Gastroesophageal sphincter (tissue), 4 donors: ENCODE measurements at regions not wholly inside any gene's neighbourhood (a gene's known extent, or its start where the extent isn't known, plus 50 kb on each side); places are given as distances from the start of the nearest gene placed in this dataset.

Experiments
- ATAC-seq: fragments of 150-250 bp; one replicate; pipeline ENCODE4 v1.9.1; 2016; ENCODE audit warnings: mild to moderate bottlenecking, moderate library complexity
- H3K27ac ChIP-seq, 4 donors: fragments of 200-600 bp; sonication (generic) in 3 of 4; 1 replicate in 3 of 4; 2 replicates in 1 of 4; pipeline ENCODE4 v1.5.1; 2016 to 2019
- H3K27me3 ChIP-seq: fragments of 200-600 bp; sonication (generic); one replicate; pipeline ENCODE4 v1.5.1; 2019
- H3K36me3 ChIP-seq, 2 donors: fragments of 200-600 bp; sonication (generic); one replicate each; pipeline ENCODE4 v1.5.1; 2019; ENCODE audit warnings: control low read depth in 1 of 2
- H3K4me1 ChIP-seq, 3 donors: fragments of 200-600 bp; sonication (generic); 1 replicate in 2 of 3; 2 replicates in 1 of 3; pipeline ENCODE4 v1.5.1; 2016 to 2019; ENCODE audit warnings: control low read depth in 2 of 3
- H3K4me3 ChIP-seq, 2 donors: fragments of 200-600 bp; sonication (generic); one replicate each; pipeline ENCODE4 v1.5.1; 2019; ENCODE audit warnings: mild to moderate bottlenecking in 1 of 2, moderate library complexity in 1 of 2
- H3K9me3 ChIP-seq, 3 donors: fragments of 200-600 bp; sonication (generic); one replicate each; pipeline ENCODE4 v1.5.1; 2017 to 2019; ENCODE audit warnings: control low read depth in 2 of 3
- EP300 ChIP-seq: sonication (generic); formaldehyde crosslinking; IDR thresholded peaks from one replicate; pipeline ENCODE4 v1.6.1; 2017; ENCODE audit warnings: antibody characterized with exemption, mild to moderate bottlenecking
- POLR2A ChIP-seq, 2 donors: fragments of 450-650 bp; IDR thresholded peaks; one replicate each; pipeline ENCODE4 v1.6.1; 2017; ENCODE audit warnings: antibody characterized with exemption in 2 of 2, mild to moderate bottlenecking in 2 of 2, moderate library complexity in 1 of 2
- POLR2AphosphoS5 ChIP-seq: sonication (generic); formaldehyde crosslinking; IDR thresholded peaks from one replicate; pipeline ENCODE4 v1.6.1; 2017; ENCODE audit warnings: antibody characterized with exemption
- WGBS, 2 donors: methylation state at CpG; one replicate each; pipeline ENCODE4 v1.1.5; 2018; ENCODE audit warnings: low coverage in 1 of 2; 5-methylcytosine and 5-hydroxymethylcytosine counted together
- TF ChIP-seq, protein P1 (sequence below), 4 experiments: fragments of 200-600 bp in 2 of 4; fragments of 450-650 bp in 2 of 4; sonication (generic) in 1 of 4; IDR thresholded peaks; one replicate each; pipeline ENCODE4 v1.5.1; 2017 to 2019; ENCODE audit warnings: antibody characterized with exemption in 4 of 4, mild to moderate bottlenecking in 2 of 4, moderate library complexity in 2 of 4

DNA sequence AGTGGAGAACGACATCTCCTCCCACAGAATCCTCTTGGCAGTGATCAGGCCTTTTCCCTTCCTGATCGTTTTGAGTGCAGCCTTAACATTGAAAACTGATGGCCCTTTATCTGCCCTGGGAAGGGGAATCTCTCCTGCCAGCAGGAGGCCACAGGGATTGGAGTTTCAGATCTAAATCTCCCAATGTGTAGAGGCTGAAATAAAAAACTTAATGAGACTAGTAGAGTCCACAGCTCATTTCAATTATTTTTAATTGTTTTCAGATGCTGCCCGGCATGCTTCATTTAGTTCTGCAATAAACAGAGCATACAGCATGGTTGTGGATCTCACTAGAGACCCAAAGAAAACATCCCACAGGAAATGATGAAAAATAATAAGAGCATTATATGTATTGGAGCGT, 662.2 kb upstream of the HS3ST5 start:
- H3K27ac ChIP-seq, result no peak overlapping the region
- TF ChIP-seq POLR2A (IDR thresholded peaks at IDR 0.05), result no peak
- no peak for TF ChIP-seq POLR2AphosphoS5
- TF ChIP-seq, protein P1, sequence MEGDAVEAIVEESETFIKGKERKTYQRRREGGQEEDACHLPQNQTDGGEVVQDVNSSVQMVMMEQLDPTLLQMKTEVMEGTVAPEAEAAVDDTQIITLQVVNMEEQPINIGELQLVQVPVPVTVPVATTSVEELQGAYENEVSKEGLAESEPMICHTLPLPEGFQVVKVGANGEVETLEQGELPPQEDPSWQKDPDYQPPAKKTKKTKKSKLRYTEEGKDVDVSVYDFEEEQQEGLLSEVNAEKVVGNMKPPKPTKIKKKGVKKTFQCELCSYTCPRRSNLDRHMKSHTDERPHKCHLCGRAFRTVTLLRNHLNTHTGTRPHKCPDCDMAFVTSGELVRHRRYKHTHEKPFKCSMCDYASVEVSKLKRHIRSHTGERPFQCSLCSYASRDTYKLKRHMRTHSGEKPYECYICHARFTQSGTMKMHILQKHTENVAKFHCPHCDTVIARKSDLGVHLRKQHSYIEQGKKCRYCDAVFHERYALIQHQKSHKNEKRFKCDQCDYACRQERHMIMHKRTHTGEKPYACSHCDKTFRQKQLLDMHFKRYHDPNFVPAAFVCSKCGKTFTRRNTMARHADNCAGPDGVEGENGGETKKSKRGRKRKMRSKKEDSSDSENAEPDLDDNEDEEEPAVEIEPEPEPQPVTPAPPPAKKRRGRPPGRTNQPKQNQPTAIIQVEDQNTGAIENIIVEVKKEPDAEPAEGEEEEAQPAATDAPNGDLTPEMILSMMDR (IDR thresholded peaks at IDR 0.05), result no peak
- TF ChIP-seq EP300, result no peak
- no peak for ATAC-seq
- H3K4me1 ChIP-seq, result no peaks in the 10 kb centered on the region
- no peaks in the 10 kb centered on the region for H3K27me3 ChIP-seq
- H3K9me3 ChIP-seq, result no peaks in the 10 kb centered on the region
- H3K4me3 ChIP-seq, result no peak overlapping the region
- H3K36me3 ChIP-seq, result no peaks in the 10 kb centered on the region
- 36% methylated on average over 3 to 4 of the region's 4 CpGs for WGBS, 2 donors

DNA sequence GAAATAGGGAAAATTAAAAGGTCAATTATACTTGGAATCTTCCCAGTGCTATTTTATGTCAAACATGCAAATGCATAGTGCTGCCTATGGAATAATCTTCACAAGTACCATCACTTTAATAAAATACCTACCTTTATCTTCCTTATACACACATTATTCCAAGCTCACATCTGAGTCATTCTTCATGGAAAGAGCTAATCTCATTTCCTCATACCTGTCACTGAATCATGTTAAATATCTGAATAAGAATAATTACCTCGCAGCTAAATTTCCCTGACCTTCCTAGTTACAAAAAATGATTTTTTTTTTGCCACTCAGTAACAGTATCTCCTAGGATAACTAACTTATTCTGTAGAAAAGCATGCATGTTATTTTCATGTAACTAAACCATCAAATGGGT, 661.4 kb upstream of the HS3ST5 start:
- no peaks in the 10 kb centered on the region for H3K36me3 ChIP-seq
- H3K4me1 ChIP-seq, result no peaks in the 10 kb centered on the region
- TF ChIP-seq POLR2AphosphoS5, result no peak
- TF ChIP-seq, protein P1 (IDR thresholded peaks at IDR 0.05), result no peak
- TF ChIP-seq EP300, result no peak
- no peak for TF ChIP-seq POLR2A (IDR thresholded peaks at IDR 0.05)
- 62 to 69% methylated on average over 1 of the region's 1 CpG for WGBS, 2 donors
- no peak overlapping the region for H3K4me3 ChIP-seq
- H3K9me3 ChIP-seq, result no peaks in the 10 kb centered on the region
- H3K27me3 ChIP-seq, result no peaks in the 10 kb centered on the region
- H3K27ac ChIP-seq, result no peak overlapping the region
- no peak for ATAC-seq

DNA sequence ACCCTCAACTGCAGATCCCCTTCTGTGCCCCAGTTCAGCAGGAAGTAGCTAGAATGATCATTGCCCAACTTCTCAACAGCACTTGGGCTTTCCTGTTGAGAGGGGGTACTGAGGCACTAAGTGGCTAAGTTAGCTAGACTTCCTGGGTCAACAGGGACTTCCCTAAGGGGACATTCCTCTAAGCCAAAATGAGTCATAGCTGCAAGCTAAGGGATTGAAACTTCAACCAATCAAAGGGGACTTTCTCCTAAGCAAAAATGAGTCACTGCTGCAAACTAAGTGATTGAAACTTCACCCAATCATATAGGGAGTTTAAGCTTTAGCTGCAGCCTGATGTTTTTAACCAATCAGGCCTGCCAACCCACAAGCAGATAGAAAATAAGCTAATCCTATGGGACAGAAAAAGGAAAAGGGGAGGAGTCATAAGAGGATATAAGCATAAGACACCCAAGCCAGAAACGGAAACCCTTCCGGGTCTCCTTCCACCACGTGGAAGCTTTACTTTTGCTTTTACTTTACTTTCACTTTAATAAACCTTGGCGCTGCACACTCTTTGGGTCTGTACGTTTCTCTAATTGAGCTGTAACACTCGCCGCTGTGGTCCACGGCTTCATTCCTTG, 659.0 kb upstream of the HS3ST5 start:
- no peak overlapping the region for H3K27ac ChIP-seq
- H3K4me1 ChIP-seq, result no peaks in the 10 kb centered on the region
- no peak for TF ChIP-seq EP300
- TF ChIP-seq POLR2A (IDR thresholded peaks at IDR 0.05), result no peak
- TF ChIP-seq, protein P1 (IDR thresholded peaks at IDR 0.05), result no peak
- TF ChIP-seq POLR2AphosphoS5, result no peak
- ATAC-seq, result no peak
- no peaks in the 10 kb centered on the region for H3K9me3 ChIP-seq
- H3K27me3 ChIP-seq, result no peaks in the 10 kb centered on the region
- H3K4me3 ChIP-seq, result no peak overlapping the region
- no peaks in the 10 kb centered on the region for H3K36me3 ChIP-seq
- WGBS, 2 donors, result 86 to 91% methylated on average over 8 of the region's 8 CpGs

DNA sequence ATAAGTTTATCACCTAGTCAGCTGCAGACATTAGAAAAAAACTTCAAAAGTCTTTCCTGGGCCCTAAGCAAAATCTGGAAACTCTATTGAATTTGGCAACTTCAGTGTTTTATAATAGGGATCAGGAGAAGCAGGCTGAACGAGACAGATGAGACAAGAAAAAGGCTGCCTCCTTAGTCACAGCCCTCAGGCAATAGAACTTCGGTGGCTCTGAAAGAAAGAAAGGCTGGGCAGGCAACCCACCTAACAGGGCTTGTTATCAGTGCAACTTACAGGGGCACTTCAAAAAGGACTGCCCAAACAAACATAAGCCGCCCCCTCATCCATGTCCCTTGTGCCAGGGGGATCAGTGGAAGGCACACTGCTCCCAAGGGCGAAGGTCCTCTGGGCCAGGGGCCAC, 657.9 kb upstream of the HS3ST5 start:
- no peak for ATAC-seq
- TF ChIP-seq POLR2A (IDR thresholded peaks at IDR 0.05) (no peak), POLR2AphosphoS5 (no peak), EP300 (no peak)
- TF ChIP-seq, protein P1 (IDR thresholded peaks at IDR 0.05), result no peak
- H3K4me3 ChIP-seq, result no peak overlapping the region
- H3K36me3 ChIP-seq, result no peaks in the 10 kb centered on the region
- no peaks in the 10 kb centered on the region for H3K4me1 ChIP-seq
- no peak overlapping the region for H3K27ac ChIP-seq
- H3K27me3 ChIP-seq, result no peaks in the 10 kb centered on the region
- 88 to 89% methylated on average over 3 to 4 of the region's 4 CpGs for WGBS, 2 donors
- H3K9me3 ChIP-seq, result no peaks in the 10 kb centered on the region

DNA sequence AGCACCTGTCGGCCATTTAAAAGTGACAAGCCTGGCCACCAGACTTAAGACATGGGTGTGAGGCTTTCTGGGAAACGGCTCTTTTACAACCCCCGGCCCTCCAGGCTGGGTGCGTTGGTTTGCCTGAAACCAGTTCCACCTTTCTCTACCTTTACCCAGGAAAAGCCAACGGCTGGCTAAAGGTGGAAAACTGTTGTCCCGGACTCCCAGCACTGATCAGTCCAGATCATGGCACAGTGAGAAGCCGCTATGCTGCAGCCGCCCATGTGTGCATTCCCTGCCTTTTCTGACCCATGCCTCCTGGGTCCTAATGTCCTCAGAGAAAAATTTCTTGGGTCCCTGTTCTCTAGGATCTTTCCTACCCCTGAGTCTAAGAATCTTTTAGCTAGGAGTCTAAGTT, 655.7 kb upstream of the HS3ST5 start:
- Histone ChIP-seq H3K36me3 (no peaks in the 10 kb centered on the region), H3K27me3 (no peaks in the 10 kb centered on the region), H3K27ac (no peak overlapping the region), H3K4me1 (no peaks in the 10 kb centered on the region), H3K9me3 (no peaks in the 10 kb centered on the region), H3K4me3 (no peak overlapping the region)
- TF ChIP-seq, protein P1 (IDR thresholded peaks at IDR 0.05), result no peak
- TF ChIP-seq POLR2A (IDR thresholded peaks at IDR 0.05) (no peak), POLR2AphosphoS5 (no peak), EP300 (no peak)
- no peak for ATAC-seq
- 85% methylated on average over 7 of the region's 8 CpGs; no CpG with 5 or more reads in 1 of the 2 donors for WGBS, 2 donors
